Neural cell (in vitro differentiated cells): ENCODE measurements at regions not wholly inside any gene's neighbourhood (a gene's known extent, or its start where the extent isn't known, plus 50 kb on each side); places are given as distances from the start of the nearest gene placed in this dataset.

Experiments used
- H2AFZ ChIP-seq: fragments of 200-600, 300-800 bp; sonication (generic), shearing (Covaris generic); 2 replicates; pipeline ENCODE4 v1.6.0; 2014; ENCODE audit warnings: low read depth, mild to moderate bottlenecking, antibody characterized with exemption, low read length, moderate library complexity
- H3F3A ChIP-seq: fragments of 200-600 bp; shearing (Covaris generic); 2 replicates; pipeline ENCODE4 v1.6.1; 2016; ENCODE audit warnings: mild to moderate bottlenecking, moderate library complexity, mixed read lengths, antibody characterized with exemption, low read length; ENCODE audit not compliant: insufficient read depth, poor library complexity, severe bottlenecking
- H3K27ac ChIP-seq: fragments of 200-600, 300-800 bp; sonication (generic), shearing (Covaris generic); 2 replicates; pipeline ENCODE4 v1.5.1; 2014; ENCODE audit warnings: mild to moderate bottlenecking, low read length, moderate library complexity
- H3K27me3 ChIP-seq: fragments of 300-800, 200-600 bp; sonication (generic), shearing (Covaris generic); 2 replicates; pipeline ENCODE4 v1.6.0; 2014; ENCODE audit warnings: mild to moderate bottlenecking, low read depth, low read length, moderate library complexity; ENCODE audit not compliant: insufficient read depth
- H3K36me3 ChIP-seq: fragments of 300-800, 200-600 bp; sonication (generic), shearing (Covaris generic); 2 replicates; pipeline ENCODE4 v1.5.1; 2014; ENCODE audit warnings: mild to moderate bottlenecking, antibody characterized with exemption, low read length, moderate library complexity; ENCODE audit not compliant: insufficient read depth
- H3K4me2 ChIP-seq: fragments of 300-800, 200-600 bp; sonication (generic), shearing (Covaris generic); 2 replicates; pipeline ENCODE4 v1.6.0; 2014; ENCODE audit warnings: mild to moderate bottlenecking, low read length
- H3K4me3 ChIP-seq: fragments of 300-800, 200-600 bp; sonication (generic), shearing (Covaris generic); 2 replicates; pipeline ENCODE4 v1.5.1; 2014; ENCODE audit warnings: mild to moderate bottlenecking, low read length, moderate library complexity
- H3K79me2 ChIP-seq: fragments of 200-600 bp; shearing (Covaris generic); replicated peaks from 2 replicates; pipeline ENCODE4 v1.6.0; 2014; ENCODE audit warnings: mild to moderate bottlenecking, low read length, moderate library complexity; ENCODE audit not compliant: insufficient read depth
- H3K9ac ChIP-seq: fragments of 300-800, 200-600 bp; sonication (generic), shearing (Covaris generic); 2 replicates; pipeline ENCODE4 v1.6.1; 2016; ENCODE audit warnings: mild to moderate bottlenecking, low read length, mixed read lengths
- H3K9me2 ChIP-seq: fragments of 200-600 bp; shearing (Covaris generic); 2 replicates; pipeline ENCODE4 v1.6.1; 2016; ENCODE audit warnings: mild to moderate bottlenecking, low read length, mixed read lengths; ENCODE audit not compliant: insufficient read depth
- H3K9me3 ChIP-seq: fragments of 200-600, 300-800 bp; sonication (generic), shearing (Covaris generic); 2 replicates; pipeline ENCODE4 v1.6.1; 2016; ENCODE audit warnings: mild to moderate bottlenecking, mixed run types, low read length, moderate library complexity, mixed read lengths
- H4K20me1 ChIP-seq: fragments of 200-600 bp; shearing (Covaris generic); 2 replicates; pipeline ENCODE4 v1.6.1; 2016; ENCODE audit warnings: mild to moderate bottlenecking, mixed run types; ENCODE audit not compliant: insufficient read depth
- CTCF ChIP-seq: fragments of 450-650 bp; IDR thresholded peaks from 2 replicates; pipeline ENCODE4 v1.5.1; 2014; ENCODE audit warnings: antibody characterized with exemption, mild to moderate bottlenecking, moderate library complexity; ENCODE audit not compliant: poor library complexity, severe bottlenecking
- EP300 ChIP-seq: fragments of 450-650 bp; conservative IDR thresholded peaks from 2 replicates; pipeline ENCODE4 v1.6.1; 2014; ENCODE audit warnings: antibody characterized with exemption, mild to moderate bottlenecking, moderate library complexity; ENCODE audit not compliant: poor library complexity, severe bottlenecking
- EZH2 ChIP-seq: fragments of 200-600, 300-800 bp; shearing (Covaris generic), sonication (generic); IDR thresholded peaks from 2 replicates; pipeline ENCODE4 v1.6.1; 2014; ENCODE audit warnings: antibody characterized with exemption, low read length, borderline replicate concordance, mild to moderate bottlenecking; ENCODE audit not compliant: insufficient read depth, poor library complexity, severe bottlenecking
- MXI1 ChIP-seq: fragments of 450-650 bp; conservative IDR thresholded peaks from 2 replicates; pipeline ENCODE4 v1.6.1; 2014; ENCODE audit warnings: antibody characterized with exemption, mild to moderate bottlenecking; ENCODE audit not compliant: poor library complexity, severe bottlenecking
- POLR2AphosphoS5 ChIP-seq: IDR thresholded peaks from 2 replicates; pipeline ENCODE4 v1.6.1; 2012
- RAD21 ChIP-seq: fragments of 450-650 bp; conservative IDR thresholded peaks from 2 replicates; pipeline ENCODE4 v1.6.1; 2014; ENCODE audit warnings: antibody characterized with exemption, mild to moderate bottlenecking, moderate library complexity
- REST ChIP-seq: IDR thresholded peaks from 2 replicates; pipeline ENCODE4 v1.6.1; 2012; ENCODE audit warnings: borderline replicate concordance
- SMC3 ChIP-seq: fragments of 450-650 bp; conservative IDR thresholded peaks from 2 replicates; pipeline ENCODE4 v1.6.1; 2014; ENCODE audit warnings: antibody characterized with exemption, mild to moderate bottlenecking, moderate library complexity; ENCODE audit not compliant: poor library complexity
- TAF1 ChIP-seq: IDR thresholded peaks from 2 replicates; pipeline ENCODE4 v1.6.1; 2012; ENCODE audit warnings: low read depth

GRCh38 chr20:48406912-48407340 lies 420.9 kb downstream of the PREX1 start:
- Histone ChIP-seq H3K27ac (no peak overlapping the region), H3K9ac (no peak overlapping the region), H3K36me3 (no peaks in the 10 kb centered on the region), H2AFZ (no peak overlapping the region), H3K4me2 (no peak overlapping the region), H3K27me3 (no peaks in the 10 kb centered on the region), H3K9me3 (no peaks in the 10 kb centered on the region), H4K20me1 (no peaks in the 10 kb centered on the region), H3K9me2 (no peaks in the 10 kb centered on the region), H3K4me3 (no peak overlapping the region), H3F3A (no peaks in the 10 kb centered on the region), H3K79me2 (no peaks in the 10 kb centered on the region)
- TF ChIP-seq CTCF (no peak), EP300 (no peak), POLR2AphosphoS5 (no peak), RAD21 (no peak), MXI1 (no peak), EZH2 (no peak), REST (no peak), SMC3 (no peak)

GRCh38 chr20:48406498-48406897 lies 421.3 kb downstream of the PREX1 start:
- Histone ChIP-seq H3K4me3 (no peak overlapping the region), H3K27ac (no peak overlapping the region), H3K9me3 (no peaks in the 10 kb centered on the region), H3K36me3 (no peaks in the 10 kb centered on the region), H3K9me2 (no peaks in the 10 kb centered on the region), H3F3A (no peaks in the 10 kb centered on the region), H3K9ac (no peak overlapping the region), H2AFZ (no peak overlapping the region), H4K20me1 (no peaks in the 10 kb centered on the region), H3K4me2 (no peak overlapping the region), H3K27me3 (no peaks in the 10 kb centered on the region), H3K79me2 (no peaks in the 10 kb centered on the region)
- TF ChIP-seq EZH2 (no peak), TAF1 (no peak), POLR2AphosphoS5 (no peak), CTCF (no peak), EP300 (no peak), RAD21 (no peak), MXI1 (no peak), SMC3 (no peak), REST (no peak)
